A673 (cell line): ENCODE measurements at regions not wholly inside any gene's neighbourhood (a gene's known extent, or its start where the extent isn't known, plus 50 kb on each side); places are given as distances from the start of the nearest gene placed in this dataset.

Source experiments
- EZH2 ChIP-seq: fragments of 200-600 bp; sonication (generic); IDR thresholded peaks from 2 replicates; pipeline ENCODE4 v1.6.1; 2017; ENCODE audit warnings: borderline replicate concordance, low read depth, mild to moderate bottlenecking, mixed read lengths, antibody characterized with exemption, low read length; ENCODE audit not compliant: poor library complexity, severe bottlenecking
- TF ChIP-seq, protein P1 (sequence below): fragments of 300-800, 200-600 bp; sonication (generic); conservative IDR thresholded peaks from 2 replicates; pipeline ENCODE4 v1.5.1; 2017; ENCODE audit warnings: low read depth, mild to moderate bottlenecking, antibody characterized with exemption, low read length, moderate library complexity, mixed read lengths

DNA sequence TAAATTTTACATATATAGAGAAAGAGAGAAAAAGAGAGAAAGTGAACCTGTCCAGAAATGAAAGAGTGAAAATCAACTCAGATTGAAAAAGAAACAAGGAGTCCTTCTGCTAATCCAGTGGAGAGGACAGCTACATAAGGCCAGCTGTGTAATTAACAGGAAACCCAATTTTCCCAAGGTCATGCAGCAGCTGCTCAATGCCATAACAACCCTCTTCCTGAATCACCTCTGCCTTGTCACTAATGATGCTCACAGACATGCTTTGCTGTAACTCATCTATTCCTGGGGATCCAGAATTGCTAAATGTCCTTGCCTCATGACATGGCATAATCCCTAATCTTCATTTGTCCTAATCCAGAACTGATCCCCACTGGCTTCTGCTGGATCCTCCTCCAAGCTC, 288.6 kb downstream of the NEBL start:
- TF ChIP-seq, protein P1, sequence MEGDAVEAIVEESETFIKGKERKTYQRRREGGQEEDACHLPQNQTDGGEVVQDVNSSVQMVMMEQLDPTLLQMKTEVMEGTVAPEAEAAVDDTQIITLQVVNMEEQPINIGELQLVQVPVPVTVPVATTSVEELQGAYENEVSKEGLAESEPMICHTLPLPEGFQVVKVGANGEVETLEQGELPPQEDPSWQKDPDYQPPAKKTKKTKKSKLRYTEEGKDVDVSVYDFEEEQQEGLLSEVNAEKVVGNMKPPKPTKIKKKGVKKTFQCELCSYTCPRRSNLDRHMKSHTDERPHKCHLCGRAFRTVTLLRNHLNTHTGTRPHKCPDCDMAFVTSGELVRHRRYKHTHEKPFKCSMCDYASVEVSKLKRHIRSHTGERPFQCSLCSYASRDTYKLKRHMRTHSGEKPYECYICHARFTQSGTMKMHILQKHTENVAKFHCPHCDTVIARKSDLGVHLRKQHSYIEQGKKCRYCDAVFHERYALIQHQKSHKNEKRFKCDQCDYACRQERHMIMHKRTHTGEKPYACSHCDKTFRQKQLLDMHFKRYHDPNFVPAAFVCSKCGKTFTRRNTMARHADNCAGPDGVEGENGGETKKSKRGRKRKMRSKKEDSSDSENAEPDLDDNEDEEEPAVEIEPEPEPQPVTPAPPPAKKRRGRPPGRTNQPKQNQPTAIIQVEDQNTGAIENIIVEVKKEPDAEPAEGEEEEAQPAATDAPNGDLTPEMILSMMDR = no peak
- TF ChIP-seq EZH2 = no peak
